ENCODE measurements at regions not wholly inside any gene's neighbourhood (a gene's known extent, or its start where the extent isn't known, plus 50 kb on each side); places are given as distances from the start of the nearest gene placed in this dataset.

- TF ChIP-seq POLR2A (IDR thresholded peaks at IDR 0.05): no peak
- TF ChIP-seq POLR2AphosphoS5 (IDR thresholded peaks at IDR 0.05): no peak
- no peak for TF ChIP-seq CTCF (IDR thresholded peaks at IDR 0.05)
- TF ChIP-seq EP300 (IDR thresholded peaks at IDR 0.05): no peak
Measured at GRCh38 chr16:85288869-85289660, 176.8 kb upstream of the CIBAR2 start.
